GM19468 (cell line): ENCODE measurements at regions not wholly inside any gene's neighbourhood (a gene's known extent, or its start where the extent isn't known, plus 50 kb on each side); places are given as distances from the start of the nearest gene placed in this dataset.
A peak's percentile ranks its signal among the peaks of the same experiment; 100 is the strongest.
"Not testable (repeated sequence)": the region's sequence is repeated elsewhere in the genome, so short reads cannot be mapped to it uniquely, and the experiment has no call there.

Experiments
- ATAC-seq: cut with Tn5 transposase; IDR thresholded peaks from one replicate; pipeline ENCODE4 v1.9.1; 2021; ENCODE audit warnings: mild to moderate bottlenecking, moderate library complexity, moderate number of reproducible peaks; ENCODE audit not compliant: unreplicated experiment; ENCODE audit errors: extremely low read depth

DNA sequence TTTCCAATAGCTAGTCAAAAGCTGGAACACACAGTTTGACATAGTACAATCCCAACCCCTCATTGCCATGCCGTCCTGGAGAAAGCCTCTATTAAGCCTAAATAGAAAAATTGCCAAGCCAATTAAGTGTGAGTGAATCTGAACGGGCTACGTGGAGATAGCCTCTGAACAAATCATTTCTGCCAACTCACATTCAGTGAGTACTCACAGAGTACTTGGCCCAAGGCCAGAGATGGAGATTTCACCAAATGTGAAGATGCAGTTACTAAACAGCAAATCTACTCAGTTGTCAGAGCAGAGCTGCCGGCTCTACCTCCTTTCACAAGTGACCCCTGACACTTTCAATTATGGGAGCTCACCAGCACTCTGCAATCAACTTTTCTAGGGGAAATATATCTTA is 350.0 kb downstream of the GALC start:
- ATAC-seq: no peak

DNA sequence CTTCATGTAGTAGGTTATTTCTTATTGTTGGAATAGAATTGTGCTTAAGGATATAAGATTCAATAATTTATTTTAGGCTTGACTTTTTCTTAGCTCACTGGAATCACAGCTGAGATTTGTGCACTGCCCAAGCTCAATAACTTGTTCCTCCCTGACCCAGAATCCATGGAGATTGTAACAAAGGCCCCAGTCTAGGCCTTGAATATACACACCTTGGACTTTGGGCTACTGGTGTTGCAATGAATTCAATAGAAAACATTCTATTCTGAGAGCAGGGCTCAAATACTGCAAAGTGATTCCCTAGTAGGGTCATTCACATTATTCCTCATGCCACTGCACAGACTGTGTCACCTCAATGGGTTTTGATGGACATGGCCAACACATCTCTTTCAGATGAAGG is 352.4 kb downstream of the GALC start:
- ATAC-seq: no peak

DNA sequence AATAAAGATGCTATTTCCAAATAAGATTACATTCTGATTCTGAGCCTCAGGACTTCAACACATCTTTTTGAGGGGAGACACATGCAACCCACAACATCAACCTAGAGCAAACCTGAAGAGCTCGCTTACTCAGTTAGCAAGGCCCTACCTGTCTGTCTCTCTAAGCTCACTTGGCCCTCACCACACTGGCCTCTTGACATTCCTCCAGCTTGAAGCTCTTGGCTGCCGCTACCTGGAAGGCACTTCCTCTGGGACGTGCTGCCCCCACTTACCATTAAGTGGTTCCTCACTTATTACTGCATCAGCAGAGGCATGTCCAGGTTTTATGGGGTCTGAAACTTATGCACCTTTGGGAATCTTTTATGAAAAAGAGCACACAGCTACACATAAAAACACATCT is 354.8 kb downstream of the GALC start:
- ATAC-seq: no peak

GRCh38 chr14:87635442-87635841 is 357.5 kb downstream of the GALC start:
- ATAC-seq: no peak

DNA sequence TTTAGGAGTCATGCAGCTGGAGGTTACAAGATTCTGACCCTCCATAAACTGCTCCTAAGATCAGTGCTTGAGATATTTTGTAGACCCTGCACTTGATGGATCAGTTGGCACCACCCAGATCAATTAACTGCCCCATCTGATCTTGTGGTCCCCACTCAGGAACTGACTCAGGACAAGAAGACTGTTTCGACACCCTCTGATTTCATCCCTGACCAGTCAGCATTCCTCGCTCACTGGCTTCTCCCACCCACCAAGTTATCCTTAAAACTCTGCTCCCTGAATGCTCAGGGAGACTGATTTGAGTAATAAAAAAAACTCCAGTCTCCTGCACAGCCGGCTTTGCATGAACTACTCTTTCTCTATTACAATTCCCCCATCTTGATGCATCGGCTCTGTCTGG is 360.2 kb downstream of the GALC start:
- ATAC-seq: no peak

DNA sequence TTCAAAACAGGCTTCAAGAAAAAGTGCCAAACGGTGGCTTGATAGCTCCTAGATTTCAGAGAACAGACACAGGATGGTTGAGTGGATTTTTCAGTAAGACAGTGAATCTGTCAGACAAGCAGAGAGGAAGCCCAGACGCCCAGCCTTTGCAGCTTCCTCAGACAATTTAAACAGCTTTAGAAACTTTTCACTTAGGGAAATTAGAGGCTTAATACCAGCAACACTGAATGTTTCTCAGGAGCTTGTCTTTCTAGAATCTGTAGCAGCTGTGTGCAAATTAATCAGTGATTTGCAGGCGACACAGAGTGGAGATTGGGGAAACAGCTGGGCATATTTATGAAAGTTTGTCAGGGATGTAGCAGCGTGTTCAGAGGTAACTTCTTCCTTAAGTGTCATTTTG is 362.1 kb downstream of the GALC start:
- no peak for ATAC-seq

DNA sequence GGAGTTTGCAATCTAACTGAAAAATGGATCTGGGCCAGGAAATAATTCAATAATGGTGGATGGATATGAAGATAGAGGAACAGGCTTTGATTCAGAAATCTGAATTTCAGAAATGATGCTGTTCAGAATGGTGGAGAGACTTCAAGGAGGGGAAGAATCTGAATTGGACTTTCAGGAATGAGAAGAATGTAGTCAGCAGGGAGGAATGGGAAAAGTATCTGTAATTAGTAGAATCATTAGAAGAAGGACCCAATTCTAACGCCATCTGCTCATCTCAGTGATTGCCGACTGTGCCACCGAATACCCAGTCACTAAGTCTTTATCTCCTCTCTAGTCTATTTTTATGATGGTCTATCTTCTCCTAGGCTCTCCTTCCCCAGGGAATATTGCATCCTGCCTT is 363.2 kb downstream of the GALC start:
- ATAC-seq: no peak

GRCh38 chr14:87628780-87629179 is 364.2 kb downstream of the GALC start:
- ATAC-seq: no peak

DNA sequence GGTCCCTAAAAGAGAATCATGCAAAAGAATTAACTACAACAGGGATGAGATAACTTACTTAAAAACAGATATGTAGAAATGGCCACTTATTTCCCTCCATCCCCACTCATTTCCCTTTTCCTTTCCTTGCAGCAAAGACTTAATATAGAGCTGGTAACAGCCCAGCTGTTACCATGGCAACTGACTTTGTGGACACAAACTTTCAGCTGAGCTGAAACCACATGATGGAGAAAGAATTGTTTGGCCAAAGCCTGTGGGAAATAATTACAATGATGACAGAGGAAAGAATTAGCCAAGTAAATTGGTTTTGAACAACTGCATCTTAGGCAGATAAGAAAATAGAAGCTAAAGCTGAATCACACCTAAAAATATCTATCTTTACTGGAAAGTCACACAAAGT is 364.9 kb downstream of the GALC start:
- no peak for ATAC-seq

- ATAC-seq: no peak
Measured at GRCh38 chr14:87626266-87626665, 366.7 kb downstream of the GALC start.

DNA sequence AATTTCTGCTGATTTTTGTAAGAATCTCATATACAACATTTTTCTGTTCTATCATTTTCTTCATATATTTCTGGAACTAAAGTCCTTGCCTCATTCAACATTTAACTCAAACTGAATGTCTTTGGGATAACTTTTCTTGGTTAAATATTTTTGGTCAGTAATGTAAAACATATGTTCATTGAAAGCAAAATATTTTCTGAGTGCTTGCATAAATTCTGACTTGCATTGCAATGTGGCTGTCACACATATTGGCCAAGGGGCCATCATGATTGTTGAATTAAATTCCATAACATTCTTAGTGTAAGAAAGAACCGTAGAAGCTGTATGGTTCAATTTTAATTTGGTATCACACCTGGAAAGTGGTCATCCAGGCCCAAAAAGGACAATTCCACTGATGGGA is 369.4 kb downstream of the GALC start:
- ATAC-seq: no peak

DNA sequence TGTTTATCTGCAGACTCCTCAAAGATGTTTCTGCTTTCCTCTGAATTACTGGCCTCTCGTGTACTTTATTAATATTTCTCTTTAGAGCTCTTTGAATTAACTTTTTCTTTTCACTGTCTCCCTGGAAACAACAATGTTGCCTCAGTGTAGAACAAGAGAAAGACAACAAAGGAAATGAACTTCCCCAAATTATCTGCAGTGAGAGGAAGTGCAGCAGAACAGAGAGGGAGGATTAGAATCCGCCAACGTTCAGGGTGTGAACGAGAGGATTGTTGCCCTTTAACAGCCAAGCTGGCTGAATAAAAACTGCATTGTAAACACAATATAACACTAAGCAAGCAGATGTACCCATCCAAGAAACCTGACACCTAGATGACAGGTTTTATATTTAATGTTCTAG is 375.9 kb downstream of the GALC start:
- ATAC-seq: no peak

DNA sequence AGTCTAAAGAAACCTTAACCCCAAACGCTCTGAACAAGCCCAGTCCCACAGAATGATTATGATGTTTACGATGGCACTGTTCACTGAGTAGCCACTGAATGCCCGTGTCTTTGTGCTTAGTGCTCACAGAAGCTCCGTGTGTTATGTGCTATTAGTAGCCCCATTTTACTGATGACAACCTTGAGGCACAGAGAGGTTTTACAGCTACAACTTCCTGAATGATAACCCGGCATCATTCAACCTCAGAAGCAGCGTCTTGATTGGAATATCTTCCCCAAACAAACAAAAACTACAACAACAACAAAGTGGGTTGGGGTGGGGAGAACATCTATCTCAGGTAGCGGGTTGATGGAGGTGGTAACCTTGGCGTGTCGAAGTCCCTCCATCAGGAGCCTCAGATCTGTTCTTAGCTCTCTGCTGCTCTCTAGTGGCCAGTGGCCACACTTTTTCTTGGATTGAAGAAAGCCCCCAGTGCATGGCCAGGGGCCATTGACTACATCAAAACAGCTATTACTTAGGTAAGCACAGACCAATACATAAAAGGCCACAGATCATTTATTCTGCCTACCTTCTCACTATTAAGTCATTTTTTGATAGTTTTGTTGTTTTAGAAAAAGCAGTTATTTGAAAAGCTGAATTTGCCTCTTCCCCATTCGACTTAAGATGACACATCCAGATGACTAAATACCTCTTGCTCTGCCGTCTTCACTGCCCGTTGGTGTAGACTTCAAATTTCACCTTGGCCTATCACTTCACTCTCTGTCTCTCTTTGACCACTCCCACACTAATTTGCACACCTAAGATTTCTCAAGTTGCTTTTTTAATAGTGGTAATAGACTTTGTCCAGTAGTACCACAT is 376.9 kb downstream of the GALC start:
- peak; percentile 32 for ATAC-seq

DNA sequence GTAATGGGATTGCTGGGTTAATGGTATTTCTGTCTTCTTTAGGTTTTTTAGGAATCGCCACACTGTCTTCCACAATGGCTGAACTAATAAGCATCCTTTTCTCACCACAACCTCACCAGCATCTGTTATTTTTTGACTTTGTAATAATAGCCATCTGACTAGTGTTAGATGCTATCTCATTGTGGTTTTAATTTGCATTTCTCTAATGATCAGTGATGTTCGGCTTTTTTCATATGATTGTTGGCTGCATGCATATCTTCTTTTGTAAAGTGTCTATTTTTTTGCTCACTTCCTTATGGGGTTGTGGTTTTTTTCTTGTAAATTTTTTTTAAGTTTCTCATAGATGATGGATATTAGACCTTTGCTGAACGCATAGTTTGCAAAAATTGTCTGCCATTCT is 377.9 kb downstream of the GALC start:
- no peak for ATAC-seq

GRCh38 chr14:87613881-87614280 is 379.1 kb downstream of the GALC start:
- ATAC-seq: no peak

GRCh38 chr14:87607056-87607455 is 385.9 kb downstream of the GALC start:
- ATAC-seq: not testable (repeated sequence)

DNA sequence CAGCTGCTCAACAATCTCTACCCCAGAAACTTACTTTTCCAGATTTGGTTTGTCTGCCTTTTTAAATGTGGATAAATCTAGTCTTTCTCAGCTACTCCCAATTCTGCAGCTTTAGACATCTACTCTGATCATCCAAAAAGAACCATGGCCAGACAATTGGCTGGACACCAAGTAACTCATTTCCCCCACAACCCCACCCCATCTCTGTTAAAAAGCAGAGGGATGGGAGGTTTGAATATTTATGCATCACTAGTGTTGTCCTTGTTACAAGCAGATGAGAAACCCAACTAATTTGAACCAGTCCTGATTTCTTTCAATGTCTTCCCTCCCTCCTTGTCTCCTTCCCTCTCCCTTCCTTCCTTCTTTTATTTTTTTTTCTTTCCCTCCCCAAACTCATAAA is 391.9 kb downstream of the GALC start:
- no peak for ATAC-seq

GRCh38 chr14:87600240-87600639 is 392.7 kb downstream of the GALC start:
- no peak for ATAC-seq

DNA sequence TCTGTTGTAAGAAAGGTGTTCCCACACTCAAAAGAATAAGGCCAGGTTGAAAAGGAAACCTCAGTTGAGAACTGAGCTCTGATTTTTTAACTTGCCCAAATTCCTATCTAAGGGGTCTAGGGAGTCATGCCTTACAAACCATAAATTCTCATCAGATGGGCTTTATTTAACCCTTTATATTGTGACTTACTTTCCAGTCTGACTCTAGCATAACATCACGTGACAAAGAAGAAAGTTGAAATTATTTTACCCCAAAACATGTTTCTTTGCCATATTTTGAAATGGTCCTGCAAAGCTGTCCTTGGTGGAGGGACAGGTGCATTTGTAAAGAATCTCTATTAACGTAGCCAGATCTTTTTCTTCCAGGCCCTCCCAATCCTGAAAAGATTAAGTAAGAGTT is 411.7 kb downstream of the GALC start:
- ATAC-seq: no peak

DNA sequence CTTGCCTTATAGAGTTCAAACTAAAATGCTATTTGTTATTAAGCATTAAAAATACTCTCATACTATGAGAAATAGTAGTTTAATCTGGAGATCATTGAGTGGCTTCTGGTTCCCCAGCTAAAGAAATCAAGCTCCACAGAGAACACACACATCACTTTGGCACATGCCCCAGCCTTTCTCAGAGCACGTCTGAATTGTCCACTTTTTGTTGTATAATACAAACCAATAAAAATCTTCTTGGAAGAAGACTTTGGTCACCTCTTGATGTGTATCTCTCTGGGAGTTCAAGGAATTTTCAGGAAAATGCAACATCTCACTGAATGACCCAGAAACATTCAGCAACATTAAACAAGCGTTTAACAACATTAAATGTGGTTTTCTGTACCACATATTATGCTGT is 413.9 kb downstream of the GALC start:
- ATAC-seq: no peak

- no peak for ATAC-seq
Measured at GRCh38 chr14:87575378-87575777, 417.6 kb downstream of the GALC start.

DNA sequence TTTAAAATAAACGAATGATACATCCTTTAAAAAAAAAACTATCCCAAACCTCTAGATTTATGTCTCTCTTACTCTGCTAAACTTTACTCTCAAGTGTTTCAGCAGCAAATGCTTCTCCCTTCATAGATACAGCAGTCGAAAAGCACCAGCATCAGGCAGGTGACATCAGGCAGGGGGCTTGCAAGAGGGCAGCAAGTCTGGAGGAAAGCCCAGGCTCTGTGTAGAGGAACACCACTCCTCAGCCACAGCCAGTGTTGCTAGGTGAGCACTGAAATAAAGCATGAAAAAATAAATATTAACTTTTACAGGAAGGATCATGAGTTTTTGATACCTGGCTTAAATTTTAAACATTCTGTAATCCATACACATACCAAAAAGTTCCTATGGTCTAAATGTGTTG is 419.4 kb downstream of the GALC start:
- no peak for ATAC-seq
